ENCODE measurements at regions not wholly inside any gene's neighbourhood (a gene's known extent, or its start where the extent isn't known, plus 50 kb on each side); places are given as distances from the start of the nearest gene placed in this dataset.

DNA sequence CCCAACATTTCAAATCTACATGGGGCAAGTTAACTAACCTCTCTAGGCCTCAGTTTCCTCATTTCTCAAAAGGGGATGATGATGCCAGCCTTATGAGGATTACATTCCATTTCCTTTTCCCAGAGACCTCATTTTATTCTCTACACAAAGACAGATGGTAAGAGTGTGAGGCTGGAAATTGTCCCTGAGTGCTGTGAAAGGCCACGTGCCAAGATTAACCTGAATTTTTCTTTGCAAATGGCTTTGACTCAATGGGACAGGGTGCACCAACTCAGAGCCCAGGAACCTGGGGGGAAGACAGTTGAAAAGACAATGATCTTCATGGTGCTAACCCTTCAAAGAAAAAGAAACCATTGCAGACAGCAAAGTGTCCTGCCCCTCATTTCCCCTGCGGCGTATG is 332.8 kb downstream of the TMEM114 start:
- Histone ChIP-seq H3K9ac (ENCODE audit: low read depth in 1 of 3, low read length in 3 of 3) (no peak overlapping the region), H3K36me3 (ENCODE audit: control insufficient read depth in 3 of 3, insufficient read depth in 3 of 3, low read length in 3 of 3) (no peaks in the 10 kb centered on the region), H3K4me1 (ENCODE audit: control insufficient read depth in 3 of 3, insufficient read depth in 3 of 3, low read length in 3 of 3) (no peaks in the 10 kb centered on the region), H3K27ac (ENCODE audit: low read depth, low read length) (no peak overlapping the region), H3K4me3 (ENCODE audit: low read length in 3 of 3) (no peak overlapping the region), H3K27me3 (ENCODE audit: control insufficient read depth in 3 of 3, insufficient read depth in 3 of 3, low read length in 3 of 3) (no peaks in the 10 kb centered on the region), H3K9me3 (ENCODE audit: control insufficient read depth in 3 of 3, low read length in 3 of 3) (no peaks in the 10 kb centered on the region)

DNA sequence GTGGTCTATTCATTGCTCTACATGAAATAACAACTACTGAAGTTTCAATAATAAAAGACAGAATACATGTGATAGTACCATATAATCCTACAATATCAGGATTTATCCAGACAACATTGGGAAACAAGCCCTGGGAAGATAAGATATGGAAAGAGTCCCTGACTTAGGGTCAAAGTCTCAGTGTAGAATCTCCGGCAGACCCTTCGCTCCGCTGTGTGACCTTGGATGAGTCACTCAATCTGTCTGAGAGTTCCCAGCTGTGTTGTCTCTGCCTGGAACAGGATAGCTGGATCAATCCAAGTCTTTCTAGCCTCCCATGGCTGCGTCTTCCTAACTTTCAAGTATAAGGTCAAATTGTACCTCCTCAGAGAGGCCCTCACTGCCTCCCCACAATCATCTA is 335.9 kb downstream of the TMEM114 start:
- H3K9me3 ChIP-seq (ENCODE audit: control insufficient read depth in 3 of 3, low read length in 3 of 3) = no peaks in the 10 kb centered on the region
- no peak overlapping the region for H3K27ac ChIP-seq (ENCODE audit: low read depth, low read length)
- no peaks in the 10 kb centered on the region for H3K4me1 ChIP-seq (ENCODE audit: control insufficient read depth in 3 of 3, insufficient read depth in 3 of 3, low read length in 3 of 3)
- H3K36me3 ChIP-seq (ENCODE audit: control insufficient read depth in 3 of 3, insufficient read depth in 3 of 3, low read length in 3 of 3) = no peaks in the 10 kb centered on the region
- H3K4me3 ChIP-seq (ENCODE audit: low read length in 3 of 3) = no peak overlapping the region
- H3K9ac ChIP-seq (ENCODE audit: low read depth in 1 of 3, low read length in 3 of 3) = no peak overlapping the region
- no peaks in the 10 kb centered on the region for H3K27me3 ChIP-seq (ENCODE audit: control insufficient read depth in 3 of 3, insufficient read depth in 3 of 3, low read length in 3 of 3)

GRCh38 chr16:8253718-8254117 is 336.6 kb downstream of the TMEM114 start:
- H3K4me1 ChIP-seq (ENCODE audit: control insufficient read depth in 3 of 3, insufficient read depth in 3 of 3, low read length in 3 of 3) = no peaks in the 10 kb centered on the region
- H3K27ac ChIP-seq (ENCODE audit: low read depth, low read length) = no peak overlapping the region
- no peak overlapping the region for H3K4me3 ChIP-seq (ENCODE audit: low read length in 3 of 3)
- no peaks in the 10 kb centered on the region for H3K36me3 ChIP-seq (ENCODE audit: control insufficient read depth in 3 of 3, insufficient read depth in 3 of 3, low read length in 3 of 3)
- no peaks in the 10 kb centered on the region for H3K27me3 ChIP-seq (ENCODE audit: control insufficient read depth in 3 of 3, insufficient read depth in 3 of 3, low read length in 3 of 3)
- no peaks in the 10 kb centered on the region for H3K9me3 ChIP-seq (ENCODE audit: control insufficient read depth in 3 of 3, low read length in 3 of 3)
- no peak overlapping the region for H3K9ac ChIP-seq (ENCODE audit: low read depth in 1 of 3, low read length in 3 of 3)

- H3K36me3 ChIP-seq (ENCODE audit: control insufficient read depth in 3 of 3, insufficient read depth in 3 of 3, low read length in 3 of 3) = no peaks in the 10 kb centered on the region
- H3K27me3 ChIP-seq (ENCODE audit: control insufficient read depth in 3 of 3, insufficient read depth in 3 of 3, low read length in 3 of 3) = peaks cover 0 to 2% (median 0%) of the 10 kb centered on the region in 3 donors
- H3K4me1 ChIP-seq (ENCODE audit: control insufficient read depth in 3 of 3, insufficient read depth in 3 of 3, low read length in 3 of 3) = no peaks in the 10 kb centered on the region
- no peaks in the 10 kb centered on the region for H3K9me3 ChIP-seq (ENCODE audit: control insufficient read depth in 3 of 3, low read length in 3 of 3)
- H3K27ac ChIP-seq (ENCODE audit: low read depth, low read length) = no peak overlapping the region
- no peak overlapping the region for H3K4me3 ChIP-seq (ENCODE audit: low read length in 3 of 3)
- H3K9ac ChIP-seq (ENCODE audit: low read depth in 1 of 3, low read length in 3 of 3) = no peak overlapping the region
These were observed 338.6 kb downstream of the TMEM114 start for GRCh38 chr16:8251727-8252126.

GRCh38 chr16:8251298-8251697 is 339.0 kb downstream of the TMEM114 start:
- H3K27me3 ChIP-seq (ENCODE audit: control insufficient read depth in 3 of 3, insufficient read depth in 3 of 3, low read length in 3 of 3) = peaks cover 0 to 2% (median 0%) of the 10 kb centered on the region in 3 donors
- no peaks in the 10 kb centered on the region for H3K4me1 ChIP-seq (ENCODE audit: control insufficient read depth in 3 of 3, insufficient read depth in 3 of 3, low read length in 3 of 3)
- H3K9ac ChIP-seq (ENCODE audit: low read depth in 1 of 3, low read length in 3 of 3) = no peak overlapping the region
- H3K36me3 ChIP-seq (ENCODE audit: control insufficient read depth in 3 of 3, insufficient read depth in 3 of 3, low read length in 3 of 3) = no peaks in the 10 kb centered on the region
- no peaks in the 10 kb centered on the region for H3K9me3 ChIP-seq (ENCODE audit: control insufficient read depth in 3 of 3, low read length in 3 of 3)
- H3K27ac ChIP-seq (ENCODE audit: low read depth, low read length) = no peak overlapping the region
- no peak overlapping the region for H3K4me3 ChIP-seq (ENCODE audit: low read length in 3 of 3)

DNA sequence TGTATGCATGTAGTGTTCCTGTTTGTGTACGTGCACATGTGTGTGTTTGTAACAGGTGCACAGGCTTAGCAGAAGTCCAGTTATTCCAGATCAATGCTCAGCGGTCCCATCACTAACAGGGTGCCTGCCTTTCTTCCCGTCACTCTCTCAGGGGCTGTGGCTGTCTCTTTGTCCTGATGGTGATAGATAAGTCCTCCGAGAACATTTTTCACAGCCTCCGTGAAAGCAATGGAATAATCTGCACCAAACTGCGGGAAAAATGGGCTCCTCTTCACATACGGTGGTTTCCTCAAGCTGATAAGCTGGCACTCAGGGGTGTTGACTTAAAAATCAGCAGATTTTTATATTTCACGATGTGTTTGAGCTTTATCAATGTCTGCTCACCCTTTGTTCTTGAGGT is 342.3 kb downstream of the TMEM114 start:
- H3K9ac ChIP-seq (ENCODE audit: low read depth in 1 of 3, low read length in 3 of 3) = no peak overlapping the region
- no peak overlapping the region for H3K27ac ChIP-seq (ENCODE audit: low read depth, low read length)
- H3K27me3 ChIP-seq (ENCODE audit: control insufficient read depth in 3 of 3, insufficient read depth in 3 of 3, low read length in 3 of 3) = peaks cover 0 to 2% (median 0%) of the 10 kb centered on the region in 3 donors
- no peaks in the 10 kb centered on the region for H3K4me1 ChIP-seq (ENCODE audit: control insufficient read depth in 3 of 3, insufficient read depth in 3 of 3, low read length in 3 of 3)
- no peaks in the 10 kb centered on the region for H3K36me3 ChIP-seq (ENCODE audit: control insufficient read depth in 3 of 3, insufficient read depth in 3 of 3, low read length in 3 of 3)
- no peak overlapping the region for H3K4me3 ChIP-seq (ENCODE audit: low read length in 3 of 3)
- no peaks in the 10 kb centered on the region for H3K9me3 ChIP-seq (ENCODE audit: control insufficient read depth in 3 of 3, low read length in 3 of 3)

- no peak overlapping the region for H3K9ac ChIP-seq (ENCODE audit: low read depth in 1 of 3, low read length in 3 of 3)
- peaks cover 0 to 2% (median 0%) of the 10 kb centered on the region in 3 donors for H3K27me3 ChIP-seq (ENCODE audit: control insufficient read depth in 3 of 3, insufficient read depth in 3 of 3, low read length in 3 of 3)
- H3K27ac ChIP-seq (ENCODE audit: low read depth, low read length) = no peak overlapping the region
- no peaks in the 10 kb centered on the region for H3K9me3 ChIP-seq (ENCODE audit: control insufficient read depth in 3 of 3, low read length in 3 of 3)
- no peaks in the 10 kb centered on the region for H3K4me1 ChIP-seq (ENCODE audit: control insufficient read depth in 3 of 3, insufficient read depth in 3 of 3, low read length in 3 of 3)
- H3K36me3 ChIP-seq (ENCODE audit: control insufficient read depth in 3 of 3, insufficient read depth in 3 of 3, low read length in 3 of 3) = no peaks in the 10 kb centered on the region
- H3K4me3 ChIP-seq (ENCODE audit: low read length in 3 of 3) = no peak overlapping the region
These were observed 346.3 kb downstream of the TMEM114 start for GRCh38 chr16:8243981-8244380.

DNA sequence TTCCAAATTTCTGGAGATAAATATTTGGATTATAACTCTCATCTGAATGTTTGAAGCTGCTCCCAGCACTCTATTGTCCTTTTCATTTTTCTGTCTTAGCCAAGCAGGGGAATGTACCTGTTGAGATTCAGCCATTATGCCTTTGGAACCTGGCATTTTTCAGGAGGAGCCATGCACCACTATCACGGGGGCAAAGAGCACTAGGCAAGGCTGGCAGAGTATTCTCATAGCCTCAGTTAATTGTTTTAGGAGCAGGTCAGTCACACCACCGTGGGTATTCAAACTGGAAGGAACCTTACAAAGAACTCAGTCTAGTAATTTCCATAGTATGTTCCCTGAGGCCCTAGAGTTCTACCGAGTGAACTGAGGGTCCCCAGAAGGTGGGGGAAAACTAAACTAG is 348.9 kb downstream of the TMEM114 start:
- no peaks in the 10 kb centered on the region for H3K4me1 ChIP-seq (ENCODE audit: control insufficient read depth in 3 of 3, insufficient read depth in 3 of 3, low read length in 3 of 3)
- H3K27me3 ChIP-seq (ENCODE audit: control insufficient read depth in 3 of 3, insufficient read depth in 3 of 3, low read length in 3 of 3) = no peaks in the 10 kb centered on the region

GRCh38 chr16:8239443-8239842 is 350.9 kb downstream of the TMEM114 start:
- Histone ChIP-seq H3K9me3 (ENCODE audit: control insufficient read depth in 3 of 3, low read length in 3 of 3) (no peaks in the 10 kb centered on the region), H3K36me3 (ENCODE audit: control insufficient read depth in 3 of 3, insufficient read depth in 3 of 3, low read length in 3 of 3) (no peaks in the 10 kb centered on the region), H3K4me1 (ENCODE audit: control insufficient read depth in 3 of 3, insufficient read depth in 3 of 3, low read length in 3 of 3) (no peaks in the 10 kb centered on the region), H3K27me3 (ENCODE audit: control insufficient read depth in 3 of 3, insufficient read depth in 3 of 3, low read length in 3 of 3) (no peaks in the 10 kb centered on the region), H3K27ac (ENCODE audit: low read depth, low read length) (no peak overlapping the region), H3K4me3 (ENCODE audit: low read length in 3 of 3) (no peak overlapping the region), H3K9ac (ENCODE audit: low read depth in 1 of 3, low read length in 3 of 3) (no peak overlapping the region)

More for the DNA sequence above, 348.9 kb downstream of the TMEM114 start:
- Histone ChIP-seq H3K36me3 (ENCODE audit: control insufficient read depth in 3 of 3, insufficient read depth in 3 of 3, low read length in 3 of 3) (no peaks in the 10 kb centered on the region), H3K4me3 (ENCODE audit: low read length in 3 of 3) (no peak overlapping the region), H3K9ac (ENCODE audit: low read depth in 1 of 3, low read length in 3 of 3) (no peak overlapping the region), H3K9me3 (ENCODE audit: control insufficient read depth in 3 of 3, low read length in 3 of 3) (no peaks in the 10 kb centered on the region), H3K27ac (ENCODE audit: low read depth, low read length) (no peak overlapping the region)

DNA sequence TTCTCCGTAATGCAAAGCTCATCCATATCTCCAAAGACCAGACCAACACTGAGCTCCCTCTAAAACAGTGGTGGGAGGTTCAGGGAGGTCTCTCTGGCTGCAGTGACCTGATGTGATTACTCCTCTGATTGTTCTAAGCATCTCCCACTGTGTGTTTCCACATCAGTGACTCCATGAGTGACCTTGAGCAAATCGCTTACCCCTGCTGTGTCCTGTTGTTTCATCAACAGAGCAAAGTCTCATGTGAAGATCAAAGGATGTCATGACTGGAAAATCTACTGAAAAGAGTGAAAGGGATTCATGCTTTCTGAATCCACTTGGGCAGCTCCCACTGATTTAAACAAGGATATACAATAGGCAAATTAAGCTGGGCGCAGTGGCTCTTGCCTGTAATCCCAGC is 352.9 kb downstream of the TMEM114 start:
- Histone ChIP-seq H3K9me3 (ENCODE audit: control insufficient read depth in 3 of 3, low read length in 3 of 3) (no peaks in the 10 kb centered on the region), H3K9ac (ENCODE audit: low read depth in 1 of 3, low read length in 3 of 3) (no peak overlapping the region), H3K27me3 (ENCODE audit: control insufficient read depth in 3 of 3, insufficient read depth in 3 of 3, low read length in 3 of 3) (no peaks in the 10 kb centered on the region), H3K27ac (ENCODE audit: low read depth, low read length) (no peak overlapping the region), H3K4me1 (ENCODE audit: control insufficient read depth in 3 of 3, insufficient read depth in 3 of 3, low read length in 3 of 3) (no peaks in the 10 kb centered on the region), H3K4me3 (ENCODE audit: low read length in 3 of 3) (no peak overlapping the region), H3K36me3 (ENCODE audit: control insufficient read depth in 3 of 3, insufficient read depth in 3 of 3, low read length in 3 of 3) (no peaks in the 10 kb centered on the region)

DNA sequence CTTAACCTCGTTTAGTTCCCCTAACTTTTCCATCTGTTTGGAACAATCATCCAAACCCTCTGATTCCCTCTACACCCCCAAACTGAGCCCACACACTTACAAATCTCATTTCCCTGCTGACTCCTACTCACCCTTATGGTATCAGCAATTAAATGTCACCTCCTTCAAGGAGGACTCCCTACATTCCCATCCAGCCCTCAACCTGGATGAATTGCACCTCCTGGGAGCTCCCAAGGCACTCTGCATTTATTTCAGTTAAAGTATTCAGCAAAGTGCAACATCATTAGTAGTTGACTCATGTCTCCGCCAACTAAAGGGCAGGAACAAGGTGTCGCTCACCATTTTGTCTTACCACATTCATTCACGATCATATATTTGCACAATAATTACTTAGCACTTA is 353.5 kb downstream of the TMEM114 start:
- Histone ChIP-seq H3K27ac (ENCODE audit: low read depth, low read length) (no peak overlapping the region), H3K4me3 (ENCODE audit: low read length in 3 of 3) (no peak overlapping the region), H3K9ac (ENCODE audit: low read depth in 1 of 3, low read length in 3 of 3) (no peak overlapping the region), H3K27me3 (ENCODE audit: control insufficient read depth in 3 of 3, insufficient read depth in 3 of 3, low read length in 3 of 3) (no peaks in the 10 kb centered on the region), H3K4me1 (ENCODE audit: control insufficient read depth in 3 of 3, insufficient read depth in 3 of 3, low read length in 3 of 3) (no peaks in the 10 kb centered on the region), H3K36me3 (ENCODE audit: control insufficient read depth in 3 of 3, insufficient read depth in 3 of 3, low read length in 3 of 3) (no peaks in the 10 kb centered on the region), H3K9me3 (ENCODE audit: control insufficient read depth in 3 of 3, low read length in 3 of 3) (no peaks in the 10 kb centered on the region)
